ENCODE measurements at regions not wholly inside any gene's neighbourhood (a gene's known extent, or its start where the extent isn't known, plus 50 kb on each side); places are given as distances from the start of the nearest gene placed in this dataset.

- H3K4me1 ChIP-seq (ENCODE audit: control insufficient read depth in 2 of 2, insufficient read depth in 2 of 2, low read length in 2 of 2): no peaks in the 10 kb centered on the region
- H3K27me3 ChIP-seq (ENCODE audit: control insufficient read depth in 2 of 2, insufficient read depth in 2 of 2, low read length in 2 of 2): no peaks in the 10 kb centered on the region
- H3K36me3 ChIP-seq (ENCODE audit: control insufficient read depth in 2 of 2, insufficient read depth in 2 of 2, low read length in 2 of 2): no peaks in the 10 kb centered on the region
- no peak overlapping the region for H3K4me3 ChIP-seq (ENCODE audit: low read length in 2 of 2)
- H3K9ac ChIP-seq (ENCODE audit: low read depth in 1 of 2, low read length in 2 of 2): no peak overlapping the region
- no peaks in the 10 kb centered on the region for H3K9me3 ChIP-seq (ENCODE audit: control insufficient read depth in 2 of 2, low read length in 2 of 2)
- H3K27ac ChIP-seq (ENCODE audit: low read depth in 2 of 2, low read length in 2 of 2): no peak overlapping the region
Observed at GRCh38 chr4:106476741-106477140, 108.2 kb upstream of the GIMD1 start.

GRCh38 chr4:106473515-106473914, 104.9 kb upstream of the GIMD1 start:
- Histone ChIP-seq H3K9ac (ENCODE audit: low read depth in 1 of 2, low read length in 2 of 2) (no peak overlapping the region), H3K9me3 (ENCODE audit: control insufficient read depth in 2 of 2, low read length in 2 of 2) (no peaks in the 10 kb centered on the region), H3K27ac (ENCODE audit: low read depth in 2 of 2, low read length in 2 of 2) (no peak overlapping the region), H3K4me1 (ENCODE audit: control insufficient read depth in 2 of 2, insufficient read depth in 2 of 2, low read length in 2 of 2) (no peaks in the 10 kb centered on the region), H3K4me3 (ENCODE audit: low read length in 2 of 2) (no peak overlapping the region), H3K36me3 (ENCODE audit: control insufficient read depth in 2 of 2, insufficient read depth in 2 of 2, low read length in 2 of 2) (no peaks in the 10 kb centered on the region), H3K27me3 (ENCODE audit: control insufficient read depth in 2 of 2, insufficient read depth in 2 of 2, low read length in 2 of 2) (no peaks in the 10 kb centered on the region)

DNA sequence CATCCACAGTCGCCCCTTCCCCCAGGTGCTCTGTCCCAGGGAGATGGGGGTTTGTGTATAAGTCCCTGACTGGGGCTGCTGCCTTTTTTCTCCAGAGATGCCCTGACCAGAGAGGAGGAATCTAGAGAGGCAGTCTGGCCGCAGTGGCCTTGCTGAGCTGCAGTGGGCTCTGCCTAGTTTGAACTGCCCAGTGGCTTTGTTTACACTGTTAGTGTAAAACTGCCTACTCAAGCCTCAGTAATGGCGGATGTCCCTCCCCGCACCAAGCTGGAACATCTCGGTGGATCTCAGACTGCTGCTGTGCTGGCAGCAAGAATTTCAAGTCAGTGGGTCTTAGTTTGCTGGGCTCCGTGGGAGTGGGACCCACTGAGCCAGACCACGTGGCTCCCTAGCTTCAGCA, 102.6 kb upstream of the GIMD1 start:
- H3K9ac ChIP-seq (ENCODE audit: low read depth in 1 of 2, low read length in 2 of 2): no peak overlapping the region
- no peaks in the 10 kb centered on the region for H3K4me1 ChIP-seq (ENCODE audit: control insufficient read depth in 2 of 2, insufficient read depth in 2 of 2, low read length in 2 of 2)
- H3K27ac ChIP-seq (ENCODE audit: low read depth in 2 of 2, low read length in 2 of 2): no peak overlapping the region
- H3K36me3 ChIP-seq (ENCODE audit: control insufficient read depth in 2 of 2, insufficient read depth in 2 of 2, low read length in 2 of 2): no peaks in the 10 kb centered on the region
- H3K27me3 ChIP-seq (ENCODE audit: control insufficient read depth in 2 of 2, insufficient read depth in 2 of 2, low read length in 2 of 2): no peaks in the 10 kb centered on the region
- no peaks in the 10 kb centered on the region for H3K9me3 ChIP-seq (ENCODE audit: control insufficient read depth in 2 of 2, low read length in 2 of 2)
- no peak overlapping the region for H3K4me3 ChIP-seq (ENCODE audit: low read length in 2 of 2)

GRCh38 chr4:106463622-106464021, 95.0 kb upstream of the GIMD1 start:
- Histone ChIP-seq H3K9me3 (ENCODE audit: control insufficient read depth in 2 of 2, low read length in 2 of 2) (no peaks in the 10 kb centered on the region), H3K4me1 (ENCODE audit: control insufficient read depth in 2 of 2, insufficient read depth in 2 of 2, low read length in 2 of 2) (no peaks in the 10 kb centered on the region), H3K4me3 (ENCODE audit: low read length in 2 of 2) (no peak overlapping the region), H3K36me3 (ENCODE audit: control insufficient read depth in 2 of 2, insufficient read depth in 2 of 2, low read length in 2 of 2) (no peaks in the 10 kb centered on the region), H3K27ac (ENCODE audit: low read depth in 2 of 2, low read length in 2 of 2) (no peak overlapping the region), H3K9ac (ENCODE audit: low read depth in 1 of 2, low read length in 2 of 2) (no peak overlapping the region), H3K27me3 (ENCODE audit: control insufficient read depth in 2 of 2, insufficient read depth in 2 of 2, low read length in 2 of 2) (no peaks in the 10 kb centered on the region)

GRCh38 chr4:106454581-106454980, 86.0 kb upstream of the GIMD1 start:
- H3K27me3 ChIP-seq (ENCODE audit: control insufficient read depth in 2 of 2, insufficient read depth in 2 of 2, low read length in 2 of 2): no peaks in the 10 kb centered on the region

DNA sequence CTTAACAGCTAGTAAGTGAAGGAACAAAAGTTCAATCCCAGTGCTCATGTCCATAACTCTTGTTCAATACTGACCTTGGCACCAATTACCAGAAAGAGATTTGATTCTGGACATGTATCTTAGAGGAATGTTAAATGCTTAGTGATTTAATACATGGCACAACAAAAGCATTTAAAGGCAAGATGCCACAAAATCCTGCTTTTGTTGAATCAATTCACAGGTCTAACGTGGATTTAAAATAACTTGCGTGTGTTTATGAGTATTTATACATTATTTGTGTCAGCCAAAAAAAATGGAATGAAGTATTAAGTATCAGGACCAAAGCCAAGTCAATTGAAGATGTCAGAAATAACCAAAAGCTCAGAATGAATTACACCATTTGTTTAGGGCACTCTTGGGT, 85.4 kb upstream of the GIMD1 start:
- H3K4me1 ChIP-seq (ENCODE audit: control insufficient read depth in 2 of 2, insufficient read depth in 2 of 2, low read length in 2 of 2): no peaks in the 10 kb centered on the region
- H3K27ac ChIP-seq (ENCODE audit: low read depth in 2 of 2, low read length in 2 of 2): no peak overlapping the region
- no peaks in the 10 kb centered on the region for H3K27me3 ChIP-seq (ENCODE audit: control insufficient read depth in 2 of 2, insufficient read depth in 2 of 2, low read length in 2 of 2)
- no peaks in the 10 kb centered on the region for H3K9me3 ChIP-seq (ENCODE audit: control insufficient read depth in 2 of 2, low read length in 2 of 2)
- H3K9ac ChIP-seq (ENCODE audit: low read depth in 1 of 2, low read length in 2 of 2): no peak overlapping the region
- H3K4me3 ChIP-seq (ENCODE audit: low read length in 2 of 2): no peak overlapping the region
- H3K36me3 ChIP-seq (ENCODE audit: control insufficient read depth in 2 of 2, insufficient read depth in 2 of 2, low read length in 2 of 2): no peaks in the 10 kb centered on the region

More at GRCh38 chr4:106454581-106454980, 86.0 kb upstream of the GIMD1 start:
- H3K9ac ChIP-seq (ENCODE audit: low read depth in 1 of 2, low read length in 2 of 2): no peak overlapping the region
- no peaks in the 10 kb centered on the region for H3K4me1 ChIP-seq (ENCODE audit: control insufficient read depth in 2 of 2, insufficient read depth in 2 of 2, low read length in 2 of 2)
- H3K27ac ChIP-seq (ENCODE audit: low read depth in 2 of 2, low read length in 2 of 2): no peak overlapping the region
- H3K9me3 ChIP-seq (ENCODE audit: control insufficient read depth in 2 of 2, low read length in 2 of 2): no peaks in the 10 kb centered on the region
- H3K4me3 ChIP-seq (ENCODE audit: low read length in 2 of 2): no peak overlapping the region
- H3K36me3 ChIP-seq (ENCODE audit: control insufficient read depth in 2 of 2, insufficient read depth in 2 of 2, low read length in 2 of 2): no peaks in the 10 kb centered on the region

- no peaks in the 10 kb centered on the region for H3K4me1 ChIP-seq (ENCODE audit: control insufficient read depth in 2 of 2, insufficient read depth in 2 of 2, low read length in 2 of 2)
- no peak overlapping the region for H3K9ac ChIP-seq (ENCODE audit: low read depth in 1 of 2, low read length in 2 of 2)
- no peak overlapping the region for H3K27ac ChIP-seq (ENCODE audit: low read depth in 2 of 2, low read length in 2 of 2)
- no peak overlapping the region for H3K4me3 ChIP-seq (ENCODE audit: low read length in 2 of 2)
- no peaks in the 10 kb centered on the region for H3K27me3 ChIP-seq (ENCODE audit: control insufficient read depth in 2 of 2, insufficient read depth in 2 of 2, low read length in 2 of 2)
- no peaks in the 10 kb centered on the region for H3K36me3 ChIP-seq (ENCODE audit: control insufficient read depth in 2 of 2, insufficient read depth in 2 of 2, low read length in 2 of 2)
- no peaks in the 10 kb centered on the region for H3K9me3 ChIP-seq (ENCODE audit: control insufficient read depth in 2 of 2, low read length in 2 of 2)
Observed at GRCh38 chr4:106451091-106451490, 82.5 kb upstream of the GIMD1 start.

DNA sequence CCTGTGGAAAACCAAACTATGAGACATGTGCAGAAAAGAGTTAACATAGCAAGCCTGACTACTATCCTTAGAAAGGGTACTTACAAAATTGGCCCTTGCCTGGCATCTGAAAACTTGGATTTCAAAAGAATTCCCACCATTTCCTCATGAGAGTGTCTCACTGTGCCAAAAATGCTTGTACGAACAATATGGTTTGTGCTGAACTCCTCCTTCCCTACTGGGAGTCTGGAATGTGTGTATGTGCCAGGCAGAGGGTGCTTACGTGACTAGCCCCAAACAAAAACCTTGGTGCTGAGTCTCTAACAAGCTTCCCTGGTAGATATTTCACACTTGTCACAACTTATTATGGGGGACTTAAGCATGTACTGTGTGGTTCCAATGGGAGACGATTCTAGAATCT, 81.7 kb upstream of the GIMD1 start:
- Histone ChIP-seq H3K9ac (ENCODE audit: low read depth in 1 of 2, low read length in 2 of 2) (no peak overlapping the region), H3K27me3 (ENCODE audit: control insufficient read depth in 2 of 2, insufficient read depth in 2 of 2, low read length in 2 of 2) (no peaks in the 10 kb centered on the region), H3K9me3 (ENCODE audit: control insufficient read depth in 2 of 2, low read length in 2 of 2) (no peaks in the 10 kb centered on the region), H3K36me3 (ENCODE audit: control insufficient read depth in 2 of 2, insufficient read depth in 2 of 2, low read length in 2 of 2) (no peaks in the 10 kb centered on the region), H3K4me3 (ENCODE audit: low read length in 2 of 2) (no peak overlapping the region), H3K27ac (ENCODE audit: low read depth in 2 of 2, low read length in 2 of 2) (no peak overlapping the region), H3K4me1 (ENCODE audit: control insufficient read depth in 2 of 2, insufficient read depth in 2 of 2, low read length in 2 of 2) (no peaks in the 10 kb centered on the region)

DNA sequence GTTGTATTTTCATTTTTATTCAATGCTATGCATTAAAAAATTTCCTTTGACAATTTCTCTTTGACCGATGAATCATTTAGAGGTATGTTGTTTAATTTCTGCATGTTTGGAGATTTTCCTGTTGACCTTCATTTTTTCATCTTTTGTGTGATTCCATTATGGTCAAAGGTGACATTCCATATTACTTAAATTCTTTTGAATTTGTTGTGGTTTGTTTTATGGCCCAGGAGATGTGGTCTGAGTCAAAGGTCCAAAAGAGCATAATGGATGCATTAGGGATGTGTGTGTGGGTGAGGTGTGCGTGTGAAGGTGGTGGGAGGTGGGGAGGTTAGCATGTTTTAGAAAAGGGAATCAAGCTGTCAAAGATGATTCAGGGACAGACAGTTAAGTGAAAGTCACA, 76.0 kb upstream of the GIMD1 start:
- Histone ChIP-seq H3K9ac (ENCODE audit: low read depth in 1 of 2, low read length in 2 of 2) (no peak overlapping the region), H3K36me3 (ENCODE audit: control insufficient read depth in 2 of 2, insufficient read depth in 2 of 2, low read length in 2 of 2) (no peaks in the 10 kb centered on the region), H3K9me3 (ENCODE audit: control insufficient read depth in 2 of 2, low read length in 2 of 2) (no peaks in the 10 kb centered on the region), H3K4me1 (ENCODE audit: control insufficient read depth in 2 of 2, insufficient read depth in 2 of 2, low read length in 2 of 2) (no peaks in the 10 kb centered on the region), H3K27me3 (ENCODE audit: control insufficient read depth in 2 of 2, insufficient read depth in 2 of 2, low read length in 2 of 2) (no peaks in the 10 kb centered on the region), H3K27ac (ENCODE audit: low read depth in 2 of 2, low read length in 2 of 2) (no peak overlapping the region), H3K4me3 (ENCODE audit: low read length in 2 of 2) (no peak overlapping the region)

DNA sequence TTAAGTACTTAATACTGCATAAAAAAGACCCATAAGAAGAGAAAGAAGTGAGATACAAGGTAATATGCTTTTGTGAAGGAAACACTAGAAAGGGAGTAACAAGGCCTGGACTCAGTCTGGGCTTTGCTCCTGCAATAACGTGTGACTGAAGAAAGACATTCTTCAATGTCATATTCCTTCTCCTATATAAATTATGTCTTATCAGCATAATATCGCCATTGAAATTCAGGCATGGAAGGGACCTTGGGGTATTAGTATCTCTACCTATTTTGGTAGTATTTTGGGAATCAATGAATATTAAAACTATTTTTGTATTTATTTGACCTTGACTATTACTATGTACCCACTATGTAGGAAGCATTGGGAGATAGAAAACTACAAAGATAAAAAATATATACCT, 62.2 kb upstream of the GIMD1 start:
- Histone ChIP-seq H3K4me1 (ENCODE audit: control insufficient read depth in 2 of 2, insufficient read depth in 2 of 2, low read length in 2 of 2) (no peaks in the 10 kb centered on the region), H3K9me3 (ENCODE audit: control insufficient read depth in 2 of 2, low read length in 2 of 2) (no peaks in the 10 kb centered on the region), H3K27ac (ENCODE audit: low read depth in 2 of 2, low read length in 2 of 2) (no peak overlapping the region), H3K27me3 (ENCODE audit: control insufficient read depth in 2 of 2, insufficient read depth in 2 of 2, low read length in 2 of 2) (no peaks in the 10 kb centered on the region), H3K36me3 (ENCODE audit: control insufficient read depth in 2 of 2, insufficient read depth in 2 of 2, low read length in 2 of 2) (no peaks in the 10 kb centered on the region), H3K9ac (ENCODE audit: low read depth in 1 of 2, low read length in 2 of 2) (no peak overlapping the region), H3K4me3 (ENCODE audit: low read length in 2 of 2) (no peak overlapping the region)

- Histone ChIP-seq H3K4me1 (ENCODE audit: control insufficient read depth in 2 of 2, insufficient read depth in 2 of 2, low read length in 2 of 2) (no peaks in the 10 kb centered on the region), H3K9ac (ENCODE audit: low read depth in 1 of 2, low read length in 2 of 2) (no peak overlapping the region), H3K27ac (ENCODE audit: low read depth in 2 of 2, low read length in 2 of 2) (no peak overlapping the region), H3K36me3 (ENCODE audit: control insufficient read depth in 2 of 2, insufficient read depth in 2 of 2, low read length in 2 of 2) (no peaks in the 10 kb centered on the region), H3K9me3 (ENCODE audit: control insufficient read depth in 2 of 2, low read length in 2 of 2) (no peaks in the 10 kb centered on the region), H3K27me3 (ENCODE audit: control insufficient read depth in 2 of 2, insufficient read depth in 2 of 2, low read length in 2 of 2) (no peaks in the 10 kb centered on the region), H3K4me3 (ENCODE audit: low read length in 2 of 2) (no peak overlapping the region)
Observed at GRCh38 chr4:106429885-106430284, 61.3 kb upstream of the GIMD1 start.
